ENCODE measurements at regions not wholly inside any gene's neighbourhood (a gene's known extent, or its start where the extent isn't known, plus 50 kb on each side); places are given as distances from the start of the nearest gene placed in this dataset.
A peak's percentile ranks its signal among the peaks of the same experiment; 100 is the strongest.
"Not testable (repeated sequence)": the region's sequence is repeated elsewhere in the genome, so short reads cannot be mapped to it uniquely, and the experiment has no call there.

DNA sequence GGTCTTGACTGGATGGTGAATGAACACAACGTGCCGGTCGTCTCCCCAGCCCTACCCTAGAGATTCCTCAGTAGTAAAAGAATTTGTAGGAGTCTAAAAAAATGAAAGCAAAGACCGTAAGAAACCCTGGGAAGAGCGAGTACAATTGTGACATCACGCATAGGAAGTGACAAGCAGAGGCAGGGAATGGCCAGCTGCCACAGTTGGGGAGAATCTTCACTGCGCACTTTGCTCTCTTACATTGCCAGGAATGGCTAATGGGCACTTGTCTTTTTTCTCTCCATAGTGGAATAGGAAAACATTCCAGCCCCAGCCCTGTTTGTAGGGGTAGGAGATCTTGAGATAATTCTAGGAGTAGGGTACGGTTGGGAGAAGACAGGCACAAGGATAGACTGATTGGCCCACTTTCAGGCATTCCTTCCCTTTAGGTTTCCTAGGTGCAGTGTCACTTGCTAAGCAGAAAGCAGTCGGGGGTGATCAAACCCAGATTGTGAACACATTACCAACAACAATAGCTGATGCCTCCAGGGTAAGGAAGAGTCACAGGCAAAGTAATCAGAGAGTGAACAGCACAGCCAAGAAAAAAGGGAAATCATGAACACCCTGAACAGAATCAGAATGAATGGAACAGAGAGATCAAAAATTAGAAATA lies 302.7 kb downstream of the MAN2A1 start:
- no peak for DNase-seq

DNA sequence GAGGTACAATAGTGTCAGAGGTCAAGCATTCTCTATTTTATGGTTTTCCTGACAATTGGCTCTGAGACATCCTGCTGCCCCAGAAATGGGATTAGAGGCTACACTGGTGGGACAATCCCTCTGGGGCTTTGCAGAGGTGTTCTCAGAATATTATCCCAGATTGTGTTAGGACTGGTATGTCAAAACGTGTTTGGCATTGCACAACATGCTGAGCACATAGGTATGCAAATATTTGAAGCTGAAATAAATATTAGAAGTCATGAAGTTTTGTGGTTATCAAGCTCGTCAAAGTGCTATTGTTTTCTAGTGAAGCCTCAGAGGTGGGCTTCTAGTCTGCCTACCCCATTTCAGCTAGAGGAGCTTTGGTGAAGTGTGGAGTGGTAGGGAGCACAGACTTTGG lies 304.4 kb downstream of the MAN2A1 start:
- DNase-seq, result no peak

DNA sequence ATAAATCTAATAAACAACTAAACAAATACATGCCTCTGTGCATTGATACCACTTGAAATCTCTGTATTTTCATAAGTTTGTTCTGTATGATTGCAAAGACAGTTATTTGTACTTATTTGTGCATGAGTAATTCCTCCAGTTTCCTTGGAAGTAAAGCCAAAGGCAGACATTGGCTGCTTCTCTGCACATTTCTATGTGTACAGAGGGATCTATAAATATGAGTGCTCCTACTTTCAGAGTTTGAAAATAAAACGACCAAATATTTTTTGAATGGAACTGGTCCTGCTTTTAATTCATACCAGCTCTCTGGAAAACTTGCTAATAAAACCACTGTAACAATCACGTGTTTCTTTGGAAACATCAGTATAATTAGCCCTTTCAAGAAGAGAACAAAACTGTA lies 306.5 kb downstream of the MAN2A1 start:
- DNase-seq, result no peak

DNA sequence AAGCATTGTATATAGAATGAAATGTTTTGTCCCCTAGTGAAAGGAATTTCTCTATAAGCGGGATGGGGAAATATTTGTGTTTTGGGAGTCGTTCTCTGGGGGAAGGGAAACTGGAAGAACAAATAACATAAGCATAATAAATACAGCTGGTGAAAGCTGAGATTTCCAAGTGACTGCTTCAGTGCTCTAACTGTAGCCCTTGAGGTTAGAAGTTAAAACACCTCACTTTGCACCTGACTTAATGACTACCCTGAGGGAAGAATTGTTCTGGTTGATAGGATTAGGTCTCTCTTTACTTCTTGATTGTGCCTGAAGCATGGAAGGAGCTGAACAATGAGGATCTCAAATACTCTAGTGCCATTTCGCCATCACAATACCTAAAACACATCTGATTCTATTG lies 307.4 kb downstream of the MAN2A1 start:
- peak; percentile 2 for DNase-seq

DNA sequence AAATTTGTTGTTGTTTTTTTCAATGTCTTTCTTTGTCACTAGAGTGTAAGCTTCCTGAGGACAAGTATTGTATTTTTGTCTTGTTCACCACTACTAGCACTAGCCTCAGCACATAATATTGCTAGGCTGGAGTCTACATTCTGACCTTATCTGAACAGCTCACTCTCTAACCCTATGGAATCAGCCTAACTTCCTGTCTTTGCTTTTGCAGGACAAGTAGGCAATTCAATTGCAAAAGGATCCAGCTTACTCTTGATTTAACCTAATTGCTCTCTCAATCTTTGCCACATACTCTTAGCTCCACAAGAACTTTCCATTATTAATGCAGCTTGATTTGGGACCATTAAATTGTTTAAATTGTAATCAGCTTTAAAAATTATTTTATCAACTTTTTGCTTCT lies 308.5 kb downstream of the MAN2A1 start:
- no peak for DNase-seq

DNA sequence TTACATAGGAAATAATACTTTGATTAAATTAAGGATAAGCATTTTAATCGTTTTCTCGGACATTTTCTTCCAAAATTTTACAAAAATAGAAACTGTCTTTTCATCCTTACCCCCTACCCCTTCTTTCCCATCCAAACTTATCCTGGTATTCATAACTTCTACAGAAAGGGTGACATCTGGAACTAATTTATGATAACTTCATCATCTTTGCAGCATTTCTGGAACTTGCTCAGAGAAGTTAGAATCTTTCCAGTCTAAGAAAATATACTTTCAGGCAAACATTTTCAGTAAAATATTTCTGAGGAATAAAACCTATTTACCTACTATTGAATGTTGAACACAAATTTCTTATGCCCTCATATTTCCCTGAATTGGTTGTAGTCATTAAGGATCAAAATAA lies 309.0 kb downstream of the MAN2A1 start:
- DNase-seq, result no peak

DNA sequence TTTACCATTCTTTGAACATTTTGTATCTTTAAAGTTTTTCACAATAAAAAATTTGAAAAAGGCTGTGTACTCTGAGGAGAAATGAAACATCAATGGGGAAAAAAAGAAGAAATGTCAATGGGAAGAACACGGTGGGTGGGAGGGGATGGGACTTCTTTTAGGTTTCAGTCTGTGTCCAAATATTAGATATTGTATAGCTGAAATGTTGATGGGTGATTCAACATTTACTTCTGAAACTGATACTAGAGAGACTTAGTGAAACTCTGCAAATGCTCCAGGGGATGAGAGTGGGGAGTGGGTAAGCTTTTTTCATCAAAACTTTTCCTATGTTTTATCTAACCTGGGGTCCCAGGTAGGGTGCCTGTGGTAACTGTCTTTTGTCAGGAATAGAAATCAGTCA lies 311.9 kb downstream of the MAN2A1 start:
- DNase-seq, result no peak

DNA sequence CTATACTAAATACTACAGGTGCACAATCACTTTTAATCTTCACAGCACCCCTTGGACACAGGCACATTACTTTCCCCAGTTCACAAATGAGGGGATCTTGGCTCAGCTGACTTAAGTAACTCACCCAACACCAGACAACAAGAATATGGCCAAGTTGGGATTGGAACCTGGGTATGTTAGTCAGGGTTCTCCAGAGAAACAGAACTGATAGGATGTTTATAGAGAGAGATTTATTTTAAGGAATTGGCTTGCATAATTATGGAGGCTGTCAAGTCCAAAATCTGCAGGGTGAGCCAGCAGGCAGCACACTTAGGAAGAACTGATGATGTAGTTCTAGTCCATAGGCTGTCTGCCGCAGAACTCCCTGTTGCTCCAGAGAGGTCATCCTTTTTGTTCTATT lies 312.9 kb downstream of the MAN2A1 start:
- no peak for DNase-seq

DNA sequence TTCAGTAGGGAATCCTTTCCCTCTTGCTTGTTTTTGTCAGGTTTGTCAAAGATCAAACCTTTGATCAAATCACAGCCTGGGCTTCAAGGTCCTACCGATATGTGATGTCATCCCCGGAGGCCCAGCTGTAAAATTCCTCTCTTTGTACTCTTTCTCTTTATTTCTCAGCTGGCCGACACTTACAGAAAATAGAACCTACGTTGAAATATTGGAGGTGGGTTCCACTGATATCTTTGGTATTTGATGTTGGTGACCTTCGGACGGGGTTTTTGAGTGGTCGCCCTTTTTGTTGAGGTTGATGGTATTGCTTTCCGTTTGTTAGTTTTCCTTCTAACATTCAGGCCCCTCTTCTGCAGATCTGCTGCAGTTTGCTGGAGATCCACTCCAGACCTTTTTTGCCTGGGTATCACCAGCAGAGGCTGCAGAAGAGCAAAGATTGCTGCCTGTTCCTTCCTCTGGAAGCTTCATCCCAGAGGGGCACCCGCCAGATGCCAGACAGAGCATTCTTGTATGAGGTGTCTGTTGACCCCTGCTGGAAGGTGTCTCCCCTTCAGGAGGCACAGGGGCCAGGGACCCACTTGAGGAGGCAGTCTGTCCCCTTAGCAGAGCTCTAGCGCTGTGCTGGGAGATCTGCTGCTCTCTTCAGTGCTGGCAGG lies 316.3 kb downstream of the MAN2A1 start:
- not testable (repeated sequence) for DNase-seq

DNA sequence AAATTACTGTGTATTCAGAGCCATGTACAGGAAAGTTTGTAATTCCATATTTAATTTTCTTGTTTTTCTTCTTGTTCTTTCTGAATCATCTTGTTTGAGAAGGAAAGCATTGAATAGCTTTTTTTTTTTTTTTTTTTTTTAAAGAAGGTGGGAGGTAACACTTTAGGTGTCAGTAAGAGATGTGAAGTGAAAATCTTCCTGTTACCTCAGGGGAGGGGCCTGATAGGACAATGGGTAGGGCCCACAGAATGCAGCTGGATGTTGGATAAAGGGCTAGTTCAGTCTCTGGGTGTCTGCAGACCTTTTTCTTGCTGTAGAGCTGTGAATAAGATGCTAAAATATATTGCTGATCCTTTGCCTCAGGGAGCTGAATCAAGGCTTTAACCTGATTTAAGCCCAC lies 317.4 kb downstream of the MAN2A1 start:
- no peak for DNase-seq

DNA sequence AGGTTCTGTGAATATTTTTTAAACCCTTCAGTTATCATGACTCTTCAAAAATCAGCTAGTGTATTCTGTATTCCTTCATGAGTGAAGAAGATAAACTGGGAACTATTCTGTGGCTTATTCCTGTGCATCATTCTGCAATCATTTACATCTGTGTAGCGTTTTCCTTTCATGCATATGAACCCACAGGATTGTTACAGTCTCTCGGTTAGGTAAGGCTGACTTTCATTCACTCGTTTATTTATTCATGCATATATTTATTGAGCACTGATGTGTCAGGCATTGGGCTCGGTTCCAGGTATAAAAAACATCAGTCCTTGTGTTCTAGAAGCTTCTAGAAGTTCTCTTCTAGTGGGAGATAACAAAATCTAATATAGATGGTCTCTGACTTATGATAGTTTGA lies 318.4 kb downstream of the MAN2A1 start:
- DNase-seq, result no peak

DNA sequence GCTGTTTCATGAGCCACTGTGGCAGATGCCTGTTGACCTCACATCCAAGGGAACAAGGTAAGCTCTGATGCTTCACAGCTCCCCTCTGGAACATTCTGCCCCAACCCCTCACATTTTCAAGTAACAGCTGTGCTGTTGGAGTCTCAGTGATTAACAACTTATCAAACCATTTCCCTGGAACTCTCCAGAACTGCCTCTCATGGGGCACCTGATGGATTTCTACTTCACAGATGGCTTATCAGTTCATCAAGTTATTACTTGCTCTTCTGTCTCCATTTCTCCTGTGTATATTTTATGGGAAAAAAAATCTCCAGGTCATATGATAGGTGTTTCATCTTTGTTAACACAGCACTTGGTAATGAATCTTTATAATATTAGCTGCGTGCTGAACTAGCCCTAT lies 322.4 kb downstream of the MAN2A1 start:
- no peak for DNase-seq

DNA sequence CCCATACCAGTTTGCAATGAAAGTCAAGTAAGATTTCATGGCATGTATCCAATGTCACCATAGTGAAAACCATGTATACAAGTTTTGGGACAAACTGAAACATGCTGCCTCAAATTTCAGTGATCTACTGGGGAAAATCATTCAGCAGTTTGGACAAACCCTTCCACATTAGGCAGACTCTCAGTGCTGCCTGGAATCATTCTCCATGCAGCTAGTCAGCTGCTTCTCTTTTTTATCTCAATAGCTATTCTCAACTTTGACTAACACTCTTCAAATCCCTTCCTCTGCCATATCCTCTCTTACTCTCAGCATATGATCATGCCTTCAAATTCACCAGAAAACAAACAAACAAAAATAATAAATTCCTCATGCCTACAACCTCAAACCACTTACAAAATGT lies 323.3 kb downstream of the MAN2A1 start:
- no peak for DNase-seq

DNA sequence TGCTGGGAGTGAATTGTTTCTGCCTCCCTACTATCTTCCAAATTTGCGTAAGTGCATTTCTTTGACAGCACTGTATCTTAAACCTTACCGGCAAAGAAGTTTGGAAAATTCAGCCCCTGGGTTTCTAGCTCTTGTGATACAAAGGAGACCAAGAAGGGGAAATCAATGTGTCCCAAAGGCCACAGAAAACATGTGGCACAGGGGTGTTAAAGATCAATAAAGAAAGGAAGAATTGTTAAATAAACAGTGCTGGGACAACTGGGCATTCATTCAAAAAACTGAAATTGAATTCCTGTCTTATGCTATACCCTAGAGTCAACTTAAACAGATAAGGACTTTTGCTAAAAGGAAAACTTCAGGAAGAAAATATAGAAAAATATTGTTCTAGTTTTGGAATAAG lies 328.1 kb downstream of the MAN2A1 start:
- no peak for DNase-seq

DNA sequence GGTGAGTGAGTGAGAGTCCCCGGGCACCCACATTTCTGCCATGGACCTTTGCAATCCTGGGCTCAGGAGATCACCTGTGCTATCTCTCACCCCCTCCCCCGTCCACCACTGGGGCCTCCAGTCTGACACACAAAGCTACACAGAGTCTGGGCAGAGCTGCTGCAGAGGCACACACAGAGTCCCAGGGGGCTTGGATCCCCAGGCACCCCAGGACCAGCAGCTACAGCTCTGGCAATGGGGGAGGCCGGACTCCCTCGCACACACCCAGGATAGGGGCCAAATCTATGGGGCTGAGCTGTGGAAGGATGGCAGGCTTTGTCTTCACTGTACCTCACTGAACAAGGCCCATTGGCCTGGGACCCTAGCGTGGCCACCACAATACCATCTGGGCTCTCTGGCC lies 328.8 kb downstream of the MAN2A1 start:
- DNase-seq, result no peak

DNA sequence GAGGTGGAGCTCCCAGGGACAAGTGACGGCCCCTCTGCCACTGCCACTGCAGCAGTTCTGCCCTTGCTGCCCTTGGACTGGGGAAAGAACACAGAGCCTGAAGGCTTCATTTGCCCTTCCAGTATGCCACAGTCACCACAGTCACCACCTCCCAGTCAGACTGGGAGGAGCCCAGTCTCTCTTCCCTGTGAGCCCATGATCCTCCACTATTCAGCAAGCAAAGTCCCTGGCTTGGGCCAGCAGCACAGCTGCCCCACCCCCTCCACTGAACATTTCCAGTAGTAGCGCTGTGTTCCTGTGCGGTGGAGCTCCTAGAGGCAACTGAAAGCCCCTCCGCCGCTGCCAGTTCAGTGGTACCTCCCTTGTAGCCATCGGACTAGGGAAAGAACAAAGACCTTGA lies 329.4 kb downstream of the MAN2A1 start:
- no peak for DNase-seq

DNA sequence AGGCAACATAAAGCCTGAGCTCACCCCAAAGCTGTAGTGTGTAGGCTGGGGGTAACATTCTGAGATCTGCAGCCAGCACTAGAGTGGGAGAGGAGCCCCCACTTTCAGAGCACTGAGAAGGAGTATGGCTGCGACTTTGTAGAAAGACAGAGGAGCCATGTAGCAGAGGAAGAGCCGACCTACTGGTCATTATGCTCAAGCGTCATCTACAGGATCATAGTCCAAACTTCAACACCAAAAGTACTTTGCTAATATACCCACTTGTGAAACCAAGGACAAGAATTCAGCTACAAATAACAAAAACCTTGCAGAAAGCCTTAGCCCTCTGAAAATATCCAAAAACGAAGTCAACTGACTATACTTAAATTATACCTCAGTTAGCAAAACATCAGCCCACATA lies 330.1 kb downstream of the MAN2A1 start:
- no peak for DNase-seq

DNA sequence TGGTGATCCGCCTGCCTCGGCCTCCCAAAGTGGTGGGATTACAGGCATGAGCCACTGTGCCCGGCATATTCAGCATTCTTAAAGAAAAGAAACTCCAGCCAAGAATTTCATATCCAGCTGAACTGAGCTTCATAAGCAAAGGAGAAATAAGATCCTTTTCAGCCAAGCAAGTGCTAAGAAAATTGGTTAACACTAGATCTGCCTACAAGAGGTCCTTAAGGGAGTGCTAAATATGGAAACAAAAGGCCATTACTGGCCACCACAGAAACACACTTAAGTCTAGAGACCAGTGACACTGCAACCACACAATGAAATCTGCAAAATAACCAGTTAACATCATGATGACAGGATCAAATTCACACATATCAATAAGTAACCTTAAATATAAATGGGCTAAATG lies 331.5 kb downstream of the MAN2A1 start:
- no peak for DNase-seq

DNA sequence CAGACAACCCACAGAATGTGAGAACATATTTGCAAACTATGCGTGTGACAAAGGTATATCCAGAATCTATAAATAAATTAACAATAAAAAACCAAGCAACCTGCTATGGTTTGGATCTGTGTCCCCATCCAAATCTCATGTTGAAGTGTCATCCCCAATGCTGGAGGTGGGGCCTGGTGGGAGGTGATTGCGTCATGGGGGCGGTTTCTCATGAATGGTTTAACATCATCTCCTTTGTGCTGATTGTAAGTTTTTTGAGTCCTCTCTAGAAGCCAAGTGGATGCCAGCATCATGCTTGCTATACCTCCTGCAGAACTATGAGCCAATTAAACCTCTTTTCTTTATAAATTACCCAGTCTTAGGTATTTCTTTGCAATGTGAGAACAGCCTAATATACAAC lies 335.4 kb downstream of the MAN2A1 start:
- no peak for DNase-seq

DNA sequence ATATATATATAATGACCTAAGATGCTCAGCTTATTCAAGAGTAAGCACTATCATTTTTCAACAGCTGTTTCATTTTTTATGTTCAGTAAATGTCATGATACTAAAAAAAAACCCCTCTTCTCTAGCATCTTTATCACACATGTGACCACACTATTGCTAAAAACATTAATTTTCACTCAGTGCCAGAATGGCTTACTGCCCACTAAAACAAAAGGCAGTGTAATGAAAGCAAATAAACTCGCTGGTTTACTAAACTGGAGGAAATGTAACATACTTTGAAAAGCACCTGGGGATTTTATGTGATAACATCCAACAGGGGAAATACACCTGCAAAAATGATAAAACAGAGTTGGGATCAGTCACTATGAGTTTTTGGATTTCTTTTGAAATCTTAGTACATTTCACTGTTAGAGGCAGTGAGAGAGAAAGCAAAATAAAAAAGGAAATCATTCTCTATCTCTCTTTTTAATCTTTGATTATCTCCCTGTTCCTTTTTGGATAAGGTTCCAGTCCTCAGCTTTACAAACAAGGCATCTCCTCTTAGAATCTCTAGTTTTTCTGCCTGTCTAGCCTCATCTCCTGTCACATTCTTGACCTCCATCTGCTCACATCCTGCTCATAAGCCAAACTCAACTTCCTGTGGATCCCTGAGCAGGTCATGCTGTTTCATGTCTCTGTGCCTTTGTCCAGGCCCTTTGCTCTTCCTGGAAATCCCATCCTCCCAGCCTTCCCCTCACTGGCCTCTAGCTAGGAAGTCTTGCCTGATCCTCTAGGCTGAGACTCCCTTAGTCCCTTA lies 338.0 kb downstream of the MAN2A1 start:
- DNase-seq, result no peak

DNA sequence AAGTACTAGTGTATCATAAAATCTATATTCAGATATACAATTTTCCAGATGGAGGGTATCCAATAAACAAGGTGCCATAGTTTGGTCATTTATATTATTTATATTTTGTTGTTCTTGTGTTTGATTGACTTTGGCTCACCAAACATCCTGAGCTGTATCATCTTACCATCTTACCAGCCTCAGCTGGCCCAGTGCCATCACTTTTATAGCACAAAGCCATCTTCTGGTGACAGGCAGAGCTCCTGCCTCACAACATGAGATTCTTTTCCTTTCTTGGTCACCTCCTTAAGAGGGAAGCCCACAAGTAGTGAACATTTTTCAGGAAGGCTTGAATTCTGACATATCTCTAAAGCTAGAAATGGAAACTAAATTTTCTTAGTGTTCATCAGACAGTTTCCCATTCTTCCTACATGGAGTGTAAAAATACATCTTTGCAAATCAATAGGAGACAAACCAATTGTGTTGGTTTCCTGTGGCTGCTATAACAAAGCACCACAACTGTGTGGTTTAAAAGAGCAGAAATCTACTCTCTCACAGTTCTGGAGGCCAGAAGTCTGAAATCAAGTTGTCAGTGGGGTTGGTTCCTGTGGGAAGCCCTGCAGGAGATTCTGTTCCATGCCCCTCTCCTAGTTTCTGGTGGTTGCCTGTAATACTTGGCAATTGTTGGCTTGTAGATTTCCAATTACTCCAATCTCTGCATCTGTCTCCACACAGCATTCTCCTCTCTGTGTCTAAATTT lies 341.8 kb downstream of the MAN2A1 start:
- no peak for DNase-seq

DNA sequence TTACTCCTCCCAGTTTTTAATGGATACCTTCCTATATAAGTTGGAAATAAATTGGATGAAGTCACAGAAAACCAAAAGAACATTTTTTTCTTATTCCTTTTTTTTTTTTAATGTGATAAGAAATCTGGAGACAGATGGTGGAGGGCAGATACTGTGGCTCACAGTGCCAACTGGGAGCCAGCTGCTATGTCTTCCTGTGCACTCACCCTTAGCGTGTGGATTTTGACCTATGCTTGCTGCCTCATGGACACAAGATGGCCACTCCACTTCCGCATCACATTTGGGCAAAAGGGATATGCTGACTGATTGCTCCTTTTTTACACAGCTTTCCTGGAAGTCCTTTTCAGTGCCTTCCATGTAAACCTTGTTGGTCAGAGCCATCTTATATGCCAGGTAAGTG lies 342.6 kb downstream of the MAN2A1 start:
- no peak for DNase-seq

DNA sequence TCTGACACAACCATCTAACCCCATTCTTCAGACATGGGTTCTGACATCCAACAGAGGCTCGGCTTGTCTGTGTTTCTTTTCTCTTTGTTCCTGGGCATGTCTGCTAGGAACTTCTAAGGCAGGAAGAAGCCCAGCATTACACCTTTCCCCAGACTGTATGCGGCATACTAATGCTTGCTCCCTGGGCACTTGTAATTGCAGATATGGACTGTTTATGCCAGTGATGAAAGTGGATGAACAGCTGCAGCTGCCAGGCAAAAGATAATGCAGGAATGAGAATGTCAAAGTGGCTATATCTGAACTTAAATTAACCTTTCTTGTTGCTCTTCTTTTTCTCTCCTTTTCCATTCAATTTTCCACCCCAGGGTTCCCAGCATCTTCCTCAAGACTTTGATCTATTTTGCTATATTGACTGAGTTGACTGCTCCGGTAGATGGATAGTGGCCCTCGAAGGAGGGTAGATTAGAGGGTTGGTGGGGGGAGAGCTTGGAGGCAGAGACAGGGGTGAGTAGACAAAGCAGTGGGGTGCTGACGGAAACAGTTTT lies 344.4 kb downstream of the MAN2A1 start:
- DNase-seq, result no peak

Data from retina (tissue), 1 donor.